T-helper 2 cell (primary cell): ENCODE measurements at regions not wholly inside any gene's neighbourhood (a gene's known extent, or its start where the extent isn't known, plus 50 kb on each side); places are given as distances from the start of the nearest gene placed in this dataset.
A peak's percentile ranks its signal among the peaks of the same experiment; 100 is the strongest.

Experiments
- DNase-seq, 5 experiments: peaks; one replicate each; pipeline versions ENCODE4 v3.0.0 to v3.0.0-alpha.2; 2012 to 2022

GRCh38 chr13:99659866-99660554, 158.7 kb downstream of the TM9SF2 start:
- DNase-seq, result no peak

- DNase-seq, result peak in 1 of 5 experiments; percentile 35
Observed at GRCh38 chr13:99659226-99659625, 158.0 kb downstream of the TM9SF2 start.

GRCh38 chr13:99658261-99658991, 157.2 kb downstream of the TM9SF2 start:
- peak in 4 of 5 experiments; percentile 21 to 80 (median 42) for DNase-seq

GRCh38 chr13:99657848-99658260, 156.6 kb downstream of the TM9SF2 start:
- peak in 2 of 5 experiments; percentile 23 to 58 for DNase-seq

- DNase-seq, result peak in 2 of 5 experiments; percentile 69 to 95
Observed at GRCh38 chr13:99656844-99657381, 155.6 kb downstream of the TM9SF2 start.

GRCh38 chr13:99656092-99656745, 154.9 kb downstream of the TM9SF2 start:
- DNase-seq, result peak; percentile 48 to 88 (median 73)

GRCh38 chr13:99655351-99656091, 154.2 kb downstream of the TM9SF2 start:
- peak in 1 of 5 experiments; percentile 39 for DNase-seq

GRCh38 chr13:99654076-99654475, 152.8 kb downstream of the TM9SF2 start:
- DNase-seq, result no peak

GRCh38 chr13:99653526-99653925, 152.3 kb downstream of the TM9SF2 start:
- DNase-seq, result no peak

GRCh38 chr13:99652901-99653300, 151.6 kb downstream of the TM9SF2 start:
- DNase-seq, result no peak

GRCh38 chr13:99652141-99652540, 150.9 kb downstream of the TM9SF2 start:
- DNase-seq, result no peak

- DNase-seq, result no peak
Observed at GRCh38 chr13:99651016-99651415, 149.7 kb downstream of the TM9SF2 start.

- no peak for DNase-seq
Observed at GRCh38 chr13:99650410-99650809, 149.1 kb downstream of the TM9SF2 start.

GRCh38 chr13:99648927-99649326, 147.7 kb downstream of the TM9SF2 start:
- no peak for DNase-seq

- DNase-seq, result no peak
Observed at GRCh38 chr13:99648066-99648665, 146.9 kb downstream of the TM9SF2 start.

- DNase-seq, result no peak
Observed at GRCh38 chr13:99647596-99647985, 146.3 kb downstream of the TM9SF2 start.

- DNase-seq, result no peak
Observed at GRCh38 chr13:99646866-99647595, 145.8 kb downstream of the TM9SF2 start.

- DNase-seq, result no peak
Observed at GRCh38 chr13:99642841-99643240, 141.6 kb downstream of the TM9SF2 start.

- DNase-seq, result no peak
Observed at GRCh38 chr13:99642006-99642405, 140.7 kb downstream of the TM9SF2 start.

GRCh38 chr13:99640260-99640659, 139.0 kb downstream of the TM9SF2 start:
- no peak for DNase-seq

- no peak for DNase-seq
Observed at GRCh38 chr13:99639126-99639525, 137.9 kb downstream of the TM9SF2 start.
